ENCODE measurements at regions not wholly inside any gene's neighbourhood (a gene's known extent, or its start where the extent isn't known, plus 50 kb on each side); places are given as distances from the start of the nearest gene placed in this dataset.

DNA sequence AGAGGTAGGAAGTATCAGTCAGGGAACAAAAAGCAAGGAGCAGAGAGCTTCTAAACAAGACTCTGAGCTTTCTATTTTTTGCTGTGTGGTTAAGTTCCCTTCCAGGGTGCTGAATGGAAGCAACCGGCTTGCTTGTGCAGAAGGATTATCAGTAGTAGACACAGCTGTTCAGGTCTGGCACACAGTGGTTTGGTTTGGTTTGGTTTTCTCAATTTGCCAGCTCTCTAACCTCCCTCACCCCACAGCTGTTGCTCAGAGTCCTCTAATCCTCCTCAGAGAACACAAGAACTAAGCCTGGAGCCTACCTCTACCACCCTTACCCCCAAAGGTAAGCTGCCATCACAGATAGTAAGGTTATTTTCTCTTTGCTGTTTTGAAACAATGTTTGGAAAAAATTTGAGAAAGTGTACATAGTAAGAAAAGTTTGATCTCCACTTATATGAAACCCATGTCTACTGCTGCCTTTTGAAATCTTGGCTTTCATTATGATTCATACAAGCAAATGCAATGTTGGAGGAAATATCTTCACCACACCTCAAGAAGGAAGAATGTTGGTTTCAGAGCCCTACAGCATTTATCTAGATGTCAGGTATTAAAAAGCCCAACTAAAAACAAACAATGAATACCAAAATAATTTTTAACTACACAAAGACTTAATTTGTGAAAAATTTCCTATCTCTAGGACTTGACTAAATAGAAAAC lies 255.3 kb downstream of the NR4A2 start:
- H3K9me3 ChIP-seq = no peaks in the 10 kb centered on the region
- no peak overlapping the region for H3K4me3 ChIP-seq
- no peaks in the 10 kb centered on the region for H3K27me3 ChIP-seq
- DNase-seq = no peak
- intact Hi-C loops (cut with DNase I) = no loop called here
- WGBS, 3 donors = 15 to 36% (median 16%) methylated on average over 1 of the region's 1 CpG
- TF ChIP-seq POLR2A (IDR thresholded peaks at IDR 0.05) (no peak), EP300 (IDR thresholded peaks at IDR 0.05) (no peak)
- TF ChIP-seq, protein P1, sequence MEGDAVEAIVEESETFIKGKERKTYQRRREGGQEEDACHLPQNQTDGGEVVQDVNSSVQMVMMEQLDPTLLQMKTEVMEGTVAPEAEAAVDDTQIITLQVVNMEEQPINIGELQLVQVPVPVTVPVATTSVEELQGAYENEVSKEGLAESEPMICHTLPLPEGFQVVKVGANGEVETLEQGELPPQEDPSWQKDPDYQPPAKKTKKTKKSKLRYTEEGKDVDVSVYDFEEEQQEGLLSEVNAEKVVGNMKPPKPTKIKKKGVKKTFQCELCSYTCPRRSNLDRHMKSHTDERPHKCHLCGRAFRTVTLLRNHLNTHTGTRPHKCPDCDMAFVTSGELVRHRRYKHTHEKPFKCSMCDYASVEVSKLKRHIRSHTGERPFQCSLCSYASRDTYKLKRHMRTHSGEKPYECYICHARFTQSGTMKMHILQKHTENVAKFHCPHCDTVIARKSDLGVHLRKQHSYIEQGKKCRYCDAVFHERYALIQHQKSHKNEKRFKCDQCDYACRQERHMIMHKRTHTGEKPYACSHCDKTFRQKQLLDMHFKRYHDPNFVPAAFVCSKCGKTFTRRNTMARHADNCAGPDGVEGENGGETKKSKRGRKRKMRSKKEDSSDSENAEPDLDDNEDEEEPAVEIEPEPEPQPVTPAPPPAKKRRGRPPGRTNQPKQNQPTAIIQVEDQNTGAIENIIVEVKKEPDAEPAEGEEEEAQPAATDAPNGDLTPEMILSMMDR (IDR thresholded peaks at IDR 0.05) = no peak
- H3K27ac ChIP-seq = no peak overlapping the region
- H3K4me1 ChIP-seq (ENCODE audit: insufficient read depth) = no peaks in the 10 kb centered on the region
- no peaks in the 10 kb centered on the region for H3K36me3 ChIP-seq

DNA sequence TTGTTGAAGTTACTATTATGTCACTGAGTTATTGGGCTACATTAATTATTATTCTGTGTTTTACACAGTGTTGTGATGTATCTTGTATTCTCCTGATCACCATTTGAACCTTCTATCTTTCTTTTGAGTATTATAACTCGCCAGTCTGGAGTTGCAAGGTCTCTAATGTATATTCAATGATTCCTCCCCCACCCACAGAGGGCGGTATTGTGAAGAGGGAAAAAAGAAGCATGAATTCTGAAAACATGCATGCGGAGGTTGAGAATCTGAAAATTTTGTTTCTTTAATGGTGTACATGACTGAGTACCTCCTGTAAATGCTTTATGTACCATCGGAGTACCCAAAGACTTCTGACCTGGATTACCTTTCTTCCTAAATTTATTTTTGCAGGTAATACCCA lies 266.6 kb downstream of the NR4A2 start:
- DNase-seq = no peak
- 90 to 93% (median 92%) methylated on average over 4 of the region's 4 CpGs for WGBS, 3 donors
- intact Hi-C loops (cut with DNase I) = no loop called here
- H3K4me1 ChIP-seq (ENCODE audit: insufficient read depth) = no peaks in the 10 kb centered on the region
- TF ChIP-seq, protein P1 (IDR thresholded peaks at IDR 0.05) = no peak
- TF ChIP-seq POLR2A (IDR thresholded peaks at IDR 0.05) = no peak
- no peak for TF ChIP-seq EP300 (IDR thresholded peaks at IDR 0.05)
- H3K9me3 ChIP-seq = no peaks in the 10 kb centered on the region
- H3K27me3 ChIP-seq = no peaks in the 10 kb centered on the region
- H3K36me3 ChIP-seq = no peaks in the 10 kb centered on the region
- no peak overlapping the region for H3K4me3 ChIP-seq
- no peak overlapping the region for H3K27ac ChIP-seq

DNA sequence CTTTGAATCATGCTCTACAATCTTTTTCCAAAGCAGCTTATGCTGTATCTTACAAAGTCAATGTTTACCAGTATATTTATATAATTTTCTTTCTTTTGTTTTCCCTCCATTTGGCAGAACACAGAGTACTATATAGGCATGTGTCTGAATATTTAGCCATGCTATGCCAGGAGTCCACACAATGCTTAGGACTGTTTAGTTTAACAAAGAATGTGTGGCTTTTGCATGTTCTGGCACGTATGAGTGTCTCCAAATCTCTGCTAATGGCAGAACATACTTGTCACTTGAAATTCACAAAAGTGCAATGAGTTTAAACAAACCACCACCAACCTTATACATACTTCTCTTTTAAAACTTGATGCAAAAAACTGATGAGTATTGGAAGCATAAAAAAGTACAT lies 268.0 kb downstream of the NR4A2 start:
- no peak overlapping the region for H3K27ac ChIP-seq
- WGBS, 3 donors = 14 to 43% (median 21%) methylated on average over 1 of the region's 1 CpG
- H3K4me1 ChIP-seq (ENCODE audit: insufficient read depth) = no peaks in the 10 kb centered on the region

DNA sequence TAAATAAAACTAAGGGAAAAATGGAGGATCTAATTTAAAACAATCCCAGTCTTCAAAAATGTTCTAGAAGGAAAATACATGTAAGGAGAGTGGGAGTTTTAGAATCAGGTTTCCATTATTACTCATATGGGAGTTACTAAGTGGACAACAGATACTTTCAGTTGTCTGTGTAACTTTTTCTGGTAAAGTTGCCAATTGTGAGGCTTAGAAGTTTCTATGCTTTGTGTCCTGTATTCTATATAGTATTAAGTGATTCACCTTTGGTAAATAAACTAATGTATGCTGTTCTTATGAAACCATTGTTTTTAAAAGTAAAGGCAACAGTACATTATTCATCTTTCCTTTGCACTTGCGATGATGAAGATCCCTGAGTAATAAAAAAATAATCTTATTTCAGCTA lies 274.9 kb downstream of the NR4A2 start:
- Histone ChIP-seq H3K27ac (no peak overlapping the region), H3K4me3 (no peak overlapping the region), H3K27me3 (no peaks in the 10 kb centered on the region), H3K9me3 (no peaks in the 10 kb centered on the region), H3K4me1 (ENCODE audit: insufficient read depth) (no peaks in the 10 kb centered on the region), H3K36me3 (no peaks in the 10 kb centered on the region)
- TF ChIP-seq, protein P1 (IDR thresholded peaks at IDR 0.05) = no peak
- TF ChIP-seq POLR2A (IDR thresholded peaks at IDR 0.05) (no peak), EP300 (IDR thresholded peaks at IDR 0.05) (no peak)
- intact Hi-C loops (cut with DNase I) = no loop called here
- WGBS, 3 donors = 73 to 94% (median 92%) methylated on average over 1 of the region's 1 CpG
- no peak for DNase-seq

More for the DNA sequence above, 268.0 kb downstream of the NR4A2 start:
- H3K36me3 ChIP-seq = no peaks in the 10 kb centered on the region
- TF ChIP-seq POLR2A (IDR thresholded peaks at IDR 0.05) = no peak
- TF ChIP-seq, protein P1 (IDR thresholded peaks at IDR 0.05) = no peak
- no peak for TF ChIP-seq EP300 (IDR thresholded peaks at IDR 0.05)
- no peak for DNase-seq
- intact Hi-C loops (cut with DNase I) = no loop called here
- no peak overlapping the region for H3K4me3 ChIP-seq
- no peaks in the 10 kb centered on the region for H3K27me3 ChIP-seq
- H3K9me3 ChIP-seq = no peaks in the 10 kb centered on the region

Measured in ovary (tissue), 7 donors.